ENCODE measurements at regions not wholly inside any gene's neighbourhood (a gene's known extent, or its start where the extent isn't known, plus 50 kb on each side); places are given as distances from the start of the nearest gene placed in this dataset.

DNA sequence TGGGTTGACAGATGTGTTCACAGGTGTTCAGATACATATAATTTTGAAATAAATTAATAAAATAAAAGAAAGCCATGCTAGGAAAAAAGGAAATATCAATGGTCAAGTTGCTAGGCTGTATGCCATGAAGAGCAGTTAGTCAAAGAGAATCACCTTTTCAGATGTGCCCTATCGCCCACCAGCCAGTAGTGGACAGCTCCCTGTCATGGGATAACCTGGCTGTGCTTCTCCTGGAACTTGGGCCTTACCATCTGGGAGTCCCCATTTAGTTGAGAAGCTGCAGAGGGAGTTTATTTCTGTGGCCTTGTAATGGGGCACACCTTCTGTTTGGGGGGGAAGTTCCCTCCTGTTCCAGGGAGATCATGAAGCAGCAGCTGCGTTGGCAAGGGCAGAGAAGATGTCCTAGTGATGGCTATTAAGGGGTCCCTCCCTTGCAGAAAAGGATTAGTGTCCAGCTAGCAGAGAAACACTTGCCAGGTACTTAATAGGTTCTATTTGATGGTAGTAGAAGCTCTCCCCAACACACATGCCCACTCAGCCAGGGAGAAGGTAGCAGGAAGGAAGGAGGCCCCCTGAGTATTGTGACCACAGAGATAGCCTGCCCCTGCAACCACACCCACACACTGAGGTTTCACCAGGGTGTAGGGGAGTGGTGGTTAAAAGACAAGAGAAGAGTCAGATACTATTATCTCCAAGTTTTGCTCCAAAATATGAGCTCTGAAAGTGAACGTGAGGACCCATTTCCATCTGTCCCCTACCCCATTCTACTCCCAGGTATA is 117.7 kb downstream of the B3GNT2 start:
- TF ChIP-seq, protein P1, sequence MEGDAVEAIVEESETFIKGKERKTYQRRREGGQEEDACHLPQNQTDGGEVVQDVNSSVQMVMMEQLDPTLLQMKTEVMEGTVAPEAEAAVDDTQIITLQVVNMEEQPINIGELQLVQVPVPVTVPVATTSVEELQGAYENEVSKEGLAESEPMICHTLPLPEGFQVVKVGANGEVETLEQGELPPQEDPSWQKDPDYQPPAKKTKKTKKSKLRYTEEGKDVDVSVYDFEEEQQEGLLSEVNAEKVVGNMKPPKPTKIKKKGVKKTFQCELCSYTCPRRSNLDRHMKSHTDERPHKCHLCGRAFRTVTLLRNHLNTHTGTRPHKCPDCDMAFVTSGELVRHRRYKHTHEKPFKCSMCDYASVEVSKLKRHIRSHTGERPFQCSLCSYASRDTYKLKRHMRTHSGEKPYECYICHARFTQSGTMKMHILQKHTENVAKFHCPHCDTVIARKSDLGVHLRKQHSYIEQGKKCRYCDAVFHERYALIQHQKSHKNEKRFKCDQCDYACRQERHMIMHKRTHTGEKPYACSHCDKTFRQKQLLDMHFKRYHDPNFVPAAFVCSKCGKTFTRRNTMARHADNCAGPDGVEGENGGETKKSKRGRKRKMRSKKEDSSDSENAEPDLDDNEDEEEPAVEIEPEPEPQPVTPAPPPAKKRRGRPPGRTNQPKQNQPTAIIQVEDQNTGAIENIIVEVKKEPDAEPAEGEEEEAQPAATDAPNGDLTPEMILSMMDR (conservative IDR thresholded peaks at IDR 0.05), result no peak
- no peak overlapping the region for H3K27ac ChIP-seq

GRCh38 chr2:62309465-62310091 is 113.7 kb downstream of the B3GNT2 start:
- TF ChIP-seq, protein P1 (conservative IDR thresholded peaks at IDR 0.05), result no peak
- no peak overlapping the region for H3K27ac ChIP-seq

DNA sequence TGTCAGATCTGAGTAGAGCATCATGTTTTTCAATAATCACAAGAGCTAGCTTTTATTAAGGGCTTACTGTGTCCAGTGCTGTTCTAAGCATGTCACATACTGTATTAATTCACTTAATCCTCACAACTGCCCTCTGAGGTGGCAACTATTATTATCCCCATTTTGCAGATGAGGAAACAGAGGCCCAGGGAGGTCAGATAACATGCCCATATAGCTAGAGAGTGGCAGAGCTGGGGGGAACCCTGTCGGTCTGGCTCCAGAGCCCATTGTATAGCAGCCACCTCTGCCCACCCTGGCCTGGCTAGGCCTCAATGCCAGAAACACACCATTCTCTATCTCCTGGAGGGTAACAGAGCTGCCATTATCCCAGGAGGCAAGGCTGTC is 113.2 kb downstream of the B3GNT2 start:
- H3K27ac ChIP-seq, result no peak overlapping the region
- TF ChIP-seq, protein P1 (conservative IDR thresholded peaks at IDR 0.05), result no peak

DNA sequence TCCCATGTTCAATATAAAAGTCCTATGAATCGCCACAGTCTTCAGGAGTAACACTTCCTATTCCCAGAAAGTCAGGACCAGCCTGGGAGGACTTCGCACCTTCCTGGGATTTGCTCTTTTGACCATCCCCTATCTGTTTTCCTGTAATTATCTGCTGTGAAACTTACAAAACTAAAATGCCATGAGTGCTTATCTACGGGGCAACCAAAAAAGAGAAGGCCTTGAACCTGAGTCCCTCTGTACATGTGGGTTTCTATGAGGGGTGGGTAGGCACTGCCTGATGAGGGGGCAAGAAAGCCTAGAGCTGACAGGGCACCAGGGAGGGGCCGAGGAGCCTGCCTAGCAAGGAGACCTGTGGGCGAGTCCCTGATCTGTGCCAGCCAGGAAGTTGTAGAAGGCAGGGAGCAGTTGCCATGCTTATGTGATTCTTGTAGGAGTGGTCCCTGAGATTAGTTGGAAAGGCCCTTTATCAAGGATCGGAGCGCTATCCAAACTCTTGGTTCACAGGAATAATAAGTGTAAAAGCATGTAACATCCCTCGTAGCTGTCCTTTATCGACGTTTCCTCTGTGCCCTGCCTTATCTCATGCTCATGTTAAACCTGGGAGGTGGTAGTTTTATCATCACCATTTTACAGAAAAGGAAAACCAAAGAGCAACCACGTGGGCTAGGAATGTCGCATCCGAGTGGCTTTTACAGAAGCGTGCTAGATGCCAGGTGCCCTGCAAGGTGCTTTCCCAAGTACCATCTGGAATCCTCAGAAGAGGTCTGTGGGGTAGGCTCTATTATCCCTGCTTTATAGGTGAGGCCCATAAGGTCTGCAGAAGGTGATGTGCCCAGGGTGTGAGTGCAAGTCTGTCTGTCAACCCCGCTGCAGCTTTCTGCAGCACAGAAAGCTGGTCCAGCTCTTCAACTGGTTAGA is 111.8 kb downstream of the B3GNT2 start:
- peak overlapping the region; percentile 86 for H3K27ac ChIP-seq
- TF ChIP-seq, protein P1 (conservative IDR thresholded peaks at IDR 0.05), result no peak

DNA sequence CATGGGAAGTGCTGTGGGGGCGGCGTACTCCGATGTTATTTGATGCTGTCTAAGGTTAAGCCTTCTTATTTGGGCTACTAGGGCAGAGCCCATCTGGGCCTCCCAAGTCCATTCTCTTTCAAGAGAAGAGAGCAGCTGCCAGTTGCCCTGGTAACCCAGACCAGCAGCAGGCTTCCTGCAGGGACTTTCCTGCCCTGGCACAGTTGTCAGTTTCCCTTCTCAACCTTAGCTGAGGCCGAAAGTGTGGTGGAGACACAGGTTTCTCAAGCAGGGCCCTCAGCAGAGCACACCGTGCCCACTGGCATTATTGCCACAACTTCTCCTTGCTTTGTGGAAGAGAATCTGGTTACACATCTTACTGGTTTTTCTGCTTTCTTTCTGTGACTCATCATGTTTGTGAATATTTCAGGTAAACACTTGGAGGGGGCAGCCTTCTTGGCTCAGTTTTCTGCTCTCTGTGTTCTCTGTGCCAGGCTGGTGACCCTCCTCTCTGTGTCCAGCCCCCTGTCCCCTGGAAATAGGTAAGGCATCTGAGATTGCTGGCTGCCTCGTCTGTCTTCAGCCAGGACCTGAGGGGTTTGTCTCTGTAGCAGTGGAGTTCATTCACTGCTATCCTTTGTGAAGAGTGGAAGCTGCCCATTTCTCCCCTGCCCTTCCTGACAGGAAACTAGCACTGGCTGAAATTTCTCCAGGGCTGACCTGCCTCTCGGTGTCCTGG is 111.0 kb downstream of the B3GNT2 start:
- TF ChIP-seq, protein P1 (conservative IDR thresholded peaks at IDR 0.05), result no peak
- peak overlapping the region; percentile 86 for H3K27ac ChIP-seq

DNA sequence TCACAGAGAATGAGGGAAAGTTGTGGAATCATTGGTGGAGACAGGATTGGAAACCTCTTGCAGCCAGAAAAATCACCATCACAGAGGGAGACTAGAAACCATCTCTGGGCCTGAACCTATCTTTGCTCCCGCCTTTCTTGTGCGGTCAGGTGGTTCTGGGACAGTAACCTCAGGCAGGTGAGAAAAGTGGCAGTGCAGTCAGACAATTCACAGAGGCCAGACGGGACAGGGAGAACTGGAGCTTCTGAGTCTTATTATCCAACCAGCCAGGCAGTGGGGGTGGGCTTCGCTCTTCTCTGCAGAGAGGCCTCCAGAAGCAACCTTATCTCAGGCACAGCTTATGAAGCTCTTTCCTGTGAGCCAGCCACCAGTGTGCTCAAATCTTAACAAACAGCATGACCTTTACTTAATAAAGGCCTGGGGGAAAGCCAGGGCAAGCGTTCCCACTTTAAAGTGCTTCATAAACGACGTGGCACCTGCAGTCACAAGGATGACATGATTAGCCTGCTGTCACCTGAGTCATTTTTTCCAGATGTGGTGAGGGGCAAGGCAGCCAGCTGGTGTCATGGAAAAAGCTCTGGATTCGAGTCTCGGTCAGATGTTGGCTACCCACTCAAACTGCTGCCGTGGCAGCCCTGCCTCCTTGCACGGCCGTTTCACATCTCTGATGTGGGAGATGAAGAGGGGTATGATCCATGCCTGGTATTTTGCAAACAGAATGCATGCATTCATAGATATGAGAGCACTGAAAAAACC is 109.7 kb downstream of the B3GNT2 start:
- TF ChIP-seq, protein P1 (conservative IDR thresholded peaks at IDR 0.05), result no peak
- peak overlapping the region; percentile 86 for H3K27ac ChIP-seq
